Fibroblast of villous mesenchyme (primary cell): ENCODE measurements at regions not wholly inside any gene's neighbourhood (a gene's known extent, or its start where the extent isn't known, plus 50 kb on each side); places are given as distances from the start of the nearest gene placed in this dataset.

Experiments used
- DNase-seq: peaks from one replicate; pipeline ENCODE4 v3.0.0-alpha.2; 2010; ENCODE audit warnings: low read depth
- H3K4me3 ChIP-seq: 2 replicates; pipeline ENCODE4 v1.5.1; 2011; ENCODE audit warnings: low read depth, mild to moderate bottlenecking, low read length
- CTCF ChIP-seq: IDR thresholded peaks from 2 replicates; pipeline ENCODE4 v1.5.1; 2012; ENCODE audit warnings: low read depth, mild to moderate bottlenecking, low read length; ENCODE audit not compliant: insufficient read depth

- peak; percentile 20 for DNase-seq
- H3K4me3 ChIP-seq: peak overlapping the region; percentile 66
- TF ChIP-seq CTCF: no peak
These were observed 86.6 kb upstream of the ARHGAP32 start for GRCh38 chr11:129278586-129279319.

DNA sequence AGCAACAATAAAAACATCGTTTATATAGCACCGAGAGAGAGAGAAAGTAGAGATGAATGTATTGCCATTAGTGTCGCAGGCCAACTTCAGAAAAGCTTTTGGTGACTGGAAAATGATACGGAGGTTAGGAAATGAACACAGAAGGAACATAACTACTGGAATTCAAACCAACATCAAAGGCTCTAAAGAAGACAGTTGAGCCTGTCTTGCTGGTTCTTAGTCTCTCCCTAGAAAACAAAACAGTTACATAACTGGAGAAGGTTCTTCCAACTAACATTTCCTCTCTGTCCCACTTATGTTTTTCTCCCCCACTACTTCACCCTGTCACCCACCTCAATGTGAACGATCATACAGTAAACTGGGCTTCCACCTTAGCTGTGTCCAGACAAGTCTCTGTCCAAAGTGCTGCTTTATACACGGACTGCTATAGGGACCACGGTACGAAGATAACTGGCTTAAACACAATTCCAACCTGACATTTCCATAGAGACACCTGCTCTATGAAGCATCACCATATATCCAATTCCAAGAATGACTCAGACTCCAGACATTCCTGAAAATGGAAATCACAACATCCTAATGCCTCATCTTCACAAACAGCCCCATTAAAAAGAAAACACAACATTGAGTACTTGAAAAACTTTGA is 85.2 kb upstream of the ARHGAP32 start:
- no peak overlapping the region for H3K4me3 ChIP-seq
- no peak for TF ChIP-seq CTCF
- DNase-seq: no peak

DNA sequence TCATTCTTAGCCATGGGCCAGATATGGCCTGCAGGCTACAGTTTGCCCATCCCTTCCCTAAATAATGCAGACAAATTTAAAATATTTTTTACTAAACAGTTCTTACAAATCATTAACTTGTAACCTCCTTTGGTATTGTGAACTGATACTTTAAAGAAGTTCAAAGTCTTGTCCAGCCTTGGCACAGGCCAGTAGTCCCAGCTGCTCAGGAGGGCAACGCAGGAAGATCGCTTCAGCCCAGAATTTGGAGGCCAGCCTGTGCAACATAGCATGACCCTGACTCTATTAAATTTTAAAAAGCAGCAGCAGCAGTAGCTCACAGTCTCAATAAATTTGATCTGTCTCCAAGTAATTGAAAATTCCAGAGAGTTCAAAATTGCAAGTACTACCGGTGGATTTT is 83.7 kb upstream of the ARHGAP32 start:
- no peak for TF ChIP-seq CTCF
- no peak for DNase-seq
- H3K4me3 ChIP-seq: no peak overlapping the region

- no peak for TF ChIP-seq CTCF
- no peak for DNase-seq
- no peak overlapping the region for H3K4me3 ChIP-seq
These were observed 82.0 kb upstream of the ARHGAP32 start for GRCh38 chr11:129273944-129274711.

- H3K4me3 ChIP-seq: no peak overlapping the region
- DNase-seq: no peak
- TF ChIP-seq CTCF: no peak
These were observed 81.2 kb upstream of the ARHGAP32 start for GRCh38 chr11:129273322-129273721.

DNA sequence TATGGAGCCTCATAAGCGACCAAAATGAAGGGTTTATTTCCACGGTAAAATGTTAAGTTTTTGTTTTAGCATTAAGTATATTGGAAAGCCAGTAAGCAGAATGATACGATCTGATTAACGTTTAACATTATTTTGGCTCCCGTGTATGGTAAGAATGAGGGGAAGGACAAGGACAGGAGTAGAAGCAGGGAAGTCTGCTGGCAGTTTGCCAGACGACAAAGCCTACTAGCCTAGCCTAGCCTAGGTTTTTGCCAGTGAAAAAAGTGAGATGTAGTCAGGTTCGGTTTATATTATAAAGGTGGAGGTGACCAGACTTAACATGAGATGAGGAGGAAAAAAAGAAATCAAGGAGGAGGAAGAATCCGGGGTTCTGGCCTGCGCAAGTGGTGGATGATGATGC is 78.9 kb upstream of the ARHGAP32 start:
- no peak overlapping the region for H3K4me3 ChIP-seq
- no peak for DNase-seq
- TF ChIP-seq CTCF: no peak
